ENCODE measurements at regions not wholly inside any gene's neighbourhood (a gene's known extent, or its start where the extent isn't known, plus 50 kb on each side); places are given as distances from the start of the nearest gene placed in this dataset.
"Not testable (repeated sequence)": the region's sequence is repeated elsewhere in the genome, so short reads cannot be mapped to it uniquely, and the experiment has no call there.

- DNase-seq (ENCODE audit: low spot score): no peak
These were observed 1148.9 kb upstream of the CNTN5 start for GRCh38 chr11:97871816-97872215.

GRCh38 chr11:97880209-97880608, 1140.5 kb upstream of the CNTN5 start:
- DNase-seq (ENCODE audit: low spot score): no peak

- DNase-seq (ENCODE audit: low spot score): no peak
These were observed 1137.7 kb upstream of the CNTN5 start for GRCh38 chr11:97883086-97883485.

- DNase-seq (ENCODE audit: low spot score): no peak
These were observed 1132.1 kb upstream of the CNTN5 start for GRCh38 chr11:97888641-97889040.

GRCh38 chr11:97890466-97890865, 1130.3 kb upstream of the CNTN5 start:
- DNase-seq (ENCODE audit: low spot score): no peak

- no peak for DNase-seq (ENCODE audit: low spot score)
These were observed 1127.1 kb upstream of the CNTN5 start for GRCh38 chr11:97893612-97894011.

- DNase-seq (ENCODE audit: low spot score): no peak
These were observed 1125.8 kb upstream of the CNTN5 start for GRCh38 chr11:97894978-97895377.

GRCh38 chr11:97895572-97895971, 1125.2 kb upstream of the CNTN5 start:
- no peak for DNase-seq (ENCODE audit: low spot score)

- DNase-seq (ENCODE audit: low spot score): no peak
These were observed 1117.9 kb upstream of the CNTN5 start for GRCh38 chr11:97902828-97903227.

- no peak for DNase-seq (ENCODE audit: low spot score)
These were observed 1115.6 kb upstream of the CNTN5 start for GRCh38 chr11:97905101-97905500.

GRCh38 chr11:97905671-97906070, 1115.1 kb upstream of the CNTN5 start:
- DNase-seq (ENCODE audit: low spot score): no peak

- DNase-seq (ENCODE audit: low spot score): no peak
These were observed 1112.4 kb upstream of the CNTN5 start for GRCh38 chr11:97908354-97908753.

- DNase-seq (ENCODE audit: low spot score): no peak
These were observed 1110.9 kb upstream of the CNTN5 start for GRCh38 chr11:97909614-97910399.

GRCh38 chr11:97912629-97913028, 1108.1 kb upstream of the CNTN5 start:
- no peak for DNase-seq (ENCODE audit: low spot score)

- not testable (repeated sequence) for DNase-seq (ENCODE audit: low spot score)
These were observed 1097.8 kb upstream of the CNTN5 start for GRCh38 chr11:97922933-97923332.

- DNase-seq (ENCODE audit: low spot score): no peak
These were observed 1086.1 kb upstream of the CNTN5 start for GRCh38 chr11:97934572-97935208.

GRCh38 chr11:97937501-97937900, 1083.2 kb upstream of the CNTN5 start:
- no peak for DNase-seq (ENCODE audit: low spot score)

- DNase-seq (ENCODE audit: low spot score): no peak
These were observed 1082.0 kb upstream of the CNTN5 start for GRCh38 chr11:97938789-97939188.

GRCh38 chr11:97943493-97943892, 1077.3 kb upstream of the CNTN5 start:
- DNase-seq (ENCODE audit: low spot score): no peak

- DNase-seq (ENCODE audit: low spot score): no peak
These were observed 1072.0 kb upstream of the CNTN5 start for GRCh38 chr11:97948793-97949192.

- DNase-seq (ENCODE audit: low spot score): no peak
These were observed 1065.2 kb upstream of the CNTN5 start for GRCh38 chr11:97955595-97955994.

GRCh38 chr11:97956904-97957303, 1063.8 kb upstream of the CNTN5 start:
- no peak for DNase-seq (ENCODE audit: low spot score)

- no peak for DNase-seq (ENCODE audit: low spot score)
These were observed 1059.3 kb upstream of the CNTN5 start for GRCh38 chr11:97961431-97961830.

- no peak for DNase-seq (ENCODE audit: low spot score)
These were observed 1058.0 kb upstream of the CNTN5 start for GRCh38 chr11:97962758-97963157.

Measured in HuH-7.5 (cell line).